Pancreas (tissue), 10 donors: ENCODE measurements at regions not wholly inside any gene's neighbourhood (a gene's known extent, or its start where the extent isn't known, plus 50 kb on each side); places are given as distances from the start of the nearest gene placed in this dataset.

Experiments
- ATAC-seq, 4 donors: fragments of 200-7000 bp; cut with Tn5 transposase; one replicate each; pipeline versions ENCODE4 v1.8.0 to v1.9.1; 2020; ENCODE audit warnings: mild to moderate bottlenecking in 4 of 4, moderate library complexity in 4 of 4
- DNase-seq, 6 donors: peaks; one replicate each; pipeline ENCODE4 v3.0.0-alpha.2; 2020
- FAIRE-seq: peaks from 2 replicates; lab custom pipeline; 2012; peaks lifted over from hg19 to GRCh38; lab: Jason Lieb, UNC
- H3K27ac ChIP-seq, 4 donors: fragments of 200-600 bp; sonication (generic); 1 replicate in 3 of 4; 2 replicates in 1 of 4; pipeline versions ENCODE4 v1.5.0 to v1.8.0; 2020
- H3K27me3 ChIP-seq, 4 donors: fragments of 200-600 bp; one replicate each; pipeline ENCODE4 v1.8.0; 2021
- H3K36me3 ChIP-seq, 3 donors: fragments of 200-600 bp; sonication (generic) in 1 of 3; one replicate each; pipeline versions ENCODE4 v1.5.0 to v1.8.0; 2020 to 2021
- H3K4me1 ChIP-seq, 3 donors: fragments of 200-600 bp; one replicate each; pipeline ENCODE4 v1.8.0; 2021
- H3K4me3 ChIP-seq, 4 donors: fragments of 200-600 bp; sonication (generic) in 2 of 4; one replicate each; pipeline versions ENCODE4 v1.5.0 to v1.8.0; 2020 to 2021
- H3K9me3 ChIP-seq, 4 donors: fragments of 200-600 bp; one replicate each; pipeline ENCODE4 v1.8.0; 2021
- WGBS, 2 donors: extraction: QIAGEN DNeasy Blood & Tissue Kit; methylation state at CpG; one replicate each; pipeline ENCODE4 v1.1.7; 2013; 5-methylcytosine and 5-hydroxymethylcytosine counted together
- intact Hi-C, 3 donors: fragments of 100-400 bp; cut with DNase I; formaldehyde crosslinking; loops; one replicate each; pipeline versions ENCODE4 v1.11.1 to v1.14.2; 2022
- TF ChIP-seq, protein P1 (sequence below), 4 donors: fragments of 200-600 bp; sonication (generic) in 3 of 4; IDR thresholded peaks; one replicate each; pipeline versions ENCODE4 v1.5.0 to v1.8.0; 2021; ENCODE audit warnings: antibody characterized with exemption in 4 of 4
- donor health status: healthy with polysubstance abuse.
- donor health status: DM: no; HTN: no; CAD: no; lungs with moderate emphysema.
- donor health status: DM: no; HTN: no; CAD: no.
- donor health status: control.
- donor health status: control.
- donor health status: Bipolar disorder and iron deficiency.
- donor health status: DM: yes; HTN: yes; CAD: no.
- donor health status: DM: no; HTN: no; CAD: no.
- donor health status: DM: no; HTN: no; CAD: no.
- donor health status: DM: yes; HTN: yes; CAD: no.

DNA sequence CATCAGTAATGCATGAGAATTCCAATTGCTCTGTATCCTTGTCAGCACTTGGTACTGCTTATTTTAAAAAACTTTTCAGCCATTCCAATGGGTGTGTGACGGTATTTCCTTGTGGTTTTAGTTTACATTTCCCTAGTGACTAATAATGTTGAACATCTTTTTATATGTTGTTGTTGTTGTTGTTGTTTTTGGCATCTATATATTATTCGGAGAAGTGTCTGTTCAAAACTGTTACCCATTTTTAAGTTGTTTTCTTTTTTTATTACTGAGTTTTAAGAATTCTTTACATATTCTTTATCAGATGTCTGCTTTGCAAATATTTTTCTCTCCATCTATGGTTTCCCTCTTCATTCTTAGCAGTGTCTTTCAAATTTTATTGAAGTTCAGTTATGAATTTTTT is 231.1 kb upstream of the POU3F1 start:
- H3K9me3 ChIP-seq = no peaks in the 10 kb centered on the region
- H3K36me3 ChIP-seq = no peaks in the 10 kb centered on the region
- DNase-seq = no peak
- no peak for FAIRE-seq
- H3K27me3 ChIP-seq = no peaks in the 10 kb centered on the region
- H3K27ac ChIP-seq = no peak overlapping the region
- no peaks in the 10 kb centered on the region for H3K4me1 ChIP-seq
- no peak overlapping the region for H3K4me3 ChIP-seq
- TF ChIP-seq, protein P1, sequence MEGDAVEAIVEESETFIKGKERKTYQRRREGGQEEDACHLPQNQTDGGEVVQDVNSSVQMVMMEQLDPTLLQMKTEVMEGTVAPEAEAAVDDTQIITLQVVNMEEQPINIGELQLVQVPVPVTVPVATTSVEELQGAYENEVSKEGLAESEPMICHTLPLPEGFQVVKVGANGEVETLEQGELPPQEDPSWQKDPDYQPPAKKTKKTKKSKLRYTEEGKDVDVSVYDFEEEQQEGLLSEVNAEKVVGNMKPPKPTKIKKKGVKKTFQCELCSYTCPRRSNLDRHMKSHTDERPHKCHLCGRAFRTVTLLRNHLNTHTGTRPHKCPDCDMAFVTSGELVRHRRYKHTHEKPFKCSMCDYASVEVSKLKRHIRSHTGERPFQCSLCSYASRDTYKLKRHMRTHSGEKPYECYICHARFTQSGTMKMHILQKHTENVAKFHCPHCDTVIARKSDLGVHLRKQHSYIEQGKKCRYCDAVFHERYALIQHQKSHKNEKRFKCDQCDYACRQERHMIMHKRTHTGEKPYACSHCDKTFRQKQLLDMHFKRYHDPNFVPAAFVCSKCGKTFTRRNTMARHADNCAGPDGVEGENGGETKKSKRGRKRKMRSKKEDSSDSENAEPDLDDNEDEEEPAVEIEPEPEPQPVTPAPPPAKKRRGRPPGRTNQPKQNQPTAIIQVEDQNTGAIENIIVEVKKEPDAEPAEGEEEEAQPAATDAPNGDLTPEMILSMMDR (IDR thresholded peaks at IDR 0.05) = no peak
- intact Hi-C loops = no loop called here
- ATAC-seq = no peak
- WGBS, 2 donors = 73 to 87% methylated on average over 2 of the region's 2 CpGs

DNA sequence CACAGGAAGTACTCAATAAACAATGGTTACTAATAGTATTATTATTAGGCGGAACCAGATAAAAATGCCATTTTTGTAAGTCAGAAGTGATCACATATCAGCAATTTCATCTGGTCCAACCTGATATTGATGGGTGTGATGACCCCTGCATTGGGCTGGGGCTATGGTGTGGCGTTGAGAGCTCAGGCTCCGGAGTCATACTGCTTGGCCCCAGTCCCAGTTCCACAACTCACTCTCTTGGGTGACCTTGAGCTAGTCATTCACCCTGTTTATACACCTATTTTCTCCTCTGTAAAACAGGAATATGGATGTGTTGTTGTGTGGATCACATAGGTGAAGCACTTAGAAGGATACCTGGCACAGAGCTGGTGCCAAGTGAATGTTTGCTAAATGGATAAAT is 229.4 kb upstream of the POU3F1 start:
- intact Hi-C loops = no loop called here
- Histone ChIP-seq H3K9me3 (no peaks in the 10 kb centered on the region), H3K4me1 (no peaks in the 10 kb centered on the region), H3K36me3 (no peaks in the 10 kb centered on the region), H3K27ac (no peak overlapping the region), H3K27me3 (no peaks in the 10 kb centered on the region), H3K4me3 (no peak overlapping the region)
- FAIRE-seq = no peak
- WGBS, 2 donors = 35 to 37% methylated on average over 3 of the region's 3 CpGs
- no peak for DNase-seq
- TF ChIP-seq, protein P1 (IDR thresholded peaks at IDR 0.05) = no peak
- ATAC-seq = no peak

DNA sequence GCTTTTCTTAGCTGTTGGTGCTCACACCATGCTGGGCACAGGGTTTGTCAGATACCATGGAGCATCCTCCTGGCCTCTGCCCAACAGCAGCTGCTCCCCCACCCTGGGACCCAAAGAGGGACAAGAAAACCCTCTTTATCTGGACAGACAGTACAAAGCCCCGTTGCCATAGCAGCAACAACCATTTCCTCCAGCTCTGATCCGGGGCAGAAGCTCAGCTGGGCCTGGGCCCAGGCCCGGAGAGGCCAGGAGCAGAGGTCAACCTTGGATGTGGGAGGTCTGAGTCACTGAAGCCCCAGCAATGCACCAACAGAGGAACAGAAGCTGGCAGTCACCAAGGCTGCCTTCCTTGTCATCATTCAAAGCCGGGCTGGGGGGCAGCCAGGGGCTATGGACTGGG is 228.4 kb upstream of the POU3F1 start:
- 40 to 41% methylated on average over 4 of the region's 4 CpGs for WGBS, 2 donors
- TF ChIP-seq, protein P1 (IDR thresholded peaks at IDR 0.05) = no peak

DNA sequence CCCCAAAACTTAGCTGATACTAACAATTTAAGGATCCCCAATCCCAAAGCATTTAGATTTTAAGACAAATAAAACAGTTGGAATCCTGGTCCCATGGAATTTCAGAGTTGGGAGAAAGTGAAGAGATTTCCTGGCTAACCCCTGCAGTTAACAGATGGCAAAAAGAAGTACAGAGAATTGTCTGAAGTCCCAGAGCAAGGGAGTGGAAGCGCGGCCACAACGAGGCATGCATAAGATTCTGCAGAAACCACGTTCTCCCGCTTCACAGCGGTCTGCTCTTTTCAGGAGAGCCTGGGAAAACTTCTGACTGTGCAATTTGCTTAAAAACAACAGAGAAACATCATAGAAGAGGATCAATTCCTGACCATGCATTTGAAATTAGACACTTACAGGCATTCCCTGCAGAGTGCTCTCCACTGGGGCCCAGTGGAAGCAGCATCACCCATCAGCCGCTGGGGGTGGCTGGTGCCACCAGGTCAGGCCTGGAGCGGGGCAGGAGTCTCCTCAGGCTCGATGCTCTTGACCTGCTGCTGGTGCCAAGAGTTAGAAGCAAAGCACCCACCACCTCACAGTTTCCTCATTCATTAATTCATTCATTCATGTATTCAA is 226.7 kb upstream of the POU3F1 start:
- WGBS, 2 donors = 65 to 68% methylated on average over 9 of the region's 9 CpGs
- intact Hi-C loops = no loop called here
- Histone ChIP-seq H3K27me3 (no peaks in the 10 kb centered on the region), H3K27ac (no peak overlapping the region), H3K36me3 (no peaks in the 10 kb centered on the region), H3K4me1 (no peaks in the 10 kb centered on the region), H3K4me3 (no peak overlapping the region), H3K9me3 (no peaks in the 10 kb centered on the region)
- DNase-seq = no peak
- no peak for FAIRE-seq
- ATAC-seq = no peak
- TF ChIP-seq, protein P1 (IDR thresholded peaks at IDR 0.05) = no peak

More for the DNA sequence above, 228.4 kb upstream of the POU3F1 start:
- intact Hi-C loops = no loop called here
- H3K36me3 ChIP-seq = no peaks in the 10 kb centered on the region
- H3K4me1 ChIP-seq = no peaks in the 10 kb centered on the region
- no peaks in the 10 kb centered on the region for H3K9me3 ChIP-seq
- H3K27me3 ChIP-seq = no peaks in the 10 kb centered on the region
- ATAC-seq (peak in 1 of 4 donors; percentile 28), FAIRE-seq (no peak), DNase-seq (peak in 1 of 6 donors; percentile 6)
- H3K4me3 ChIP-seq = no peak overlapping the region
- no peak overlapping the region for H3K27ac ChIP-seq

DNA sequence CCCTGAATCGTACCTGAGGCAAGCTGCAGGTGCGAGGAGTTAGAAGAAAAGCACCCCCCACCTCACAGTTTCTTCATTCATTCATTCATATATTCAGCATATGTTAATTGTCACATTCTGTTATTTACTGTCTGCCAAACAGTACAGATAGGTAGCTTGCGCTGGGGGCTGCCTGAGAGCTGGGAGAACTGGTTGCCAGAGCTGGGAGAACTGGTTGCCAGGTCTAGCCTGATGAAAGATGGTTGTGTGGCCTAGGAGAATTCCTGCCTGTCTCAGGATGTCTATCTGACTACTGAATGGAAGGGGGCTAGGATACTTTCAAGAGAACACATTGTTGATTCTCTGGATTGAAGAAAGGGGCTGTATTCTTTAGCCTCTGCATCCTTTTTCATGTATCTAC is 225.9 kb upstream of the POU3F1 start:
- TF ChIP-seq, protein P1 (IDR thresholded peaks at IDR 0.05) = no peak
- H3K27me3 ChIP-seq = no peaks in the 10 kb centered on the region
- no peak for FAIRE-seq
- H3K27ac ChIP-seq = no peak overlapping the region
- WGBS, 2 donors = 57 to 75% methylated on average over 3 of the region's 3 CpGs
- no peaks in the 10 kb centered on the region for H3K36me3 ChIP-seq
- no peak overlapping the region for H3K4me3 ChIP-seq
- no peak for DNase-seq
- no peaks in the 10 kb centered on the region for H3K4me1 ChIP-seq
- no peaks in the 10 kb centered on the region for H3K9me3 ChIP-seq
- ATAC-seq = no peak
- intact Hi-C loops = no loop called here
